RWPE2 (cell line): ENCODE measurements at regions not wholly inside any gene's neighbourhood (a gene's known extent, or its start where the extent isn't known, plus 50 kb on each side); places are given as distances from the start of the nearest gene placed in this dataset.
"Not testable (repeated sequence)": the region's sequence is repeated elsewhere in the genome, so short reads cannot be mapped to it uniquely, and the experiment has no call there.

ENCODE experiments used
- ATAC-seq: fragments of 200-7000 bp; cut with Tn5 transposase; 3 replicates; pipeline ENCODE4 v1.9.1; 2021; ENCODE audit warnings: low read depth
- DNase-seq: peaks from one replicate; pipeline ENCODE4 v3.0.0-alpha.2; 2020; ENCODE audit warnings: low spot score
- H3K27ac ChIP-seq: fragments of 450-650 bp; 2 replicates; pipeline ENCODE4 v1.5.1; 2017; ENCODE audit warnings: mild to moderate bottlenecking; ENCODE audit not compliant: poor library complexity, severe bottlenecking
- H3K27me3 ChIP-seq: fragments of 250-450 bp; sonication (Bioruptor Pico); 2 replicates; pipeline ENCODE4 v1.5.1; 2021; ENCODE audit warnings: mild to moderate bottlenecking, moderate library complexity; ENCODE audit not compliant: insufficient read depth, poor library complexity, severe bottlenecking
- H3K36me3 ChIP-seq: fragments of 250-450 bp; sonication (Bioruptor Pico); 2 replicates; pipeline ENCODE4 v1.5.1; 2020; ENCODE audit warnings: low read depth, mild to moderate bottlenecking, moderate library complexity
- H3K4me1 ChIP-seq: fragments of 250-450 bp; sonication (Bioruptor Pico); 2 replicates; pipeline ENCODE4 v1.5.1; 2021; ENCODE audit warnings: mild to moderate bottlenecking, moderate library complexity; ENCODE audit not compliant: insufficient read depth, poor library complexity, severe bottlenecking
- H3K4me3 ChIP-seq: fragments of 250-450 bp; sonication (Bioruptor Pico); 2 replicates; pipeline ENCODE4 v1.5.1; 2021; ENCODE audit warnings: mild to moderate bottlenecking, moderate library complexity; ENCODE audit not compliant: severe bottlenecking
- H3K9me3 ChIP-seq: fragments of 250-450 bp; sonication (Bioruptor Pico); 2 replicates; pipeline ENCODE4 v1.5.1; 2021; ENCODE audit warnings: mild to moderate bottlenecking, moderate library complexity; ENCODE audit not compliant: severe bottlenecking
- TF ChIP-seq, protein P1 (sequence below): fragments of 450-650 bp; IDR thresholded peaks from one replicate; pipeline ENCODE4 v1.5.1; 2017; ENCODE audit warnings: mild to moderate bottlenecking, moderate library complexity; ENCODE audit not compliant: poor library complexity, severe bottlenecking

DNA sequence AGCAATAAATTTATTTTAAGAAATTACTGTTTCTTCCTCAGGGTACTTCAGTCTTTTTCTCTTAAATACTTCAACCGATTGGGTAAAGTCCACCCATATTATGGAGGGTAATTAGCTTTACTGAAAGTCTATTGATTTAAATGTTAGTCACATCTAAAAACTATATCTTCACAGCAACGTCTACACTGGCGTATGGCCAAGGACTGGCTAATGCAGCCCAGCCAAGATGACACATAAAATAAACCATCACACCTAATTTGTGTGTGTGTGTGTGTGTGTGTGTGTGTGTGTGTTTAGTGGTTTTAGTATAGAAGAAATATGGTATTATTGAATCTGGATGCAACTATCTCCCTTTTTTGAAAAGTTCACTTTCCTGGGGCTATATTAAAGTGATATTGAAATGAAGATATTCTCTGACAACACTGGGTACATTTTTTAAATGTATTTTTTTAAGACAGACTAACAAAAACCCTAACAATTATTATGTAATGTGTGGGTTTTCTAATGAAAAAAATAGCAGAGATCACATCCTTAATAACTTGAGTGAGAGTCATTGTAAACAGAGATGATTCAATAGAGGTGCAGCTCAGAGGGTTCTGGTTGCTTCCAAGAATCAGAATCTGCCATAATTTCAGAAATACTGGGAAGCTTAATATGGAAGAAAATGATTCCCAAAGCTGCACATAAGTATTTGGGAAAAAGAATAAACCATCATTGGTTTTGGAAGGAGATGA lies 584.2 kb upstream of the MBL2 start:
- peak; percentile 53 for ATAC-seq
- Histone ChIP-seq H3K36me3 (no peaks in the 10 kb centered on the region), H3K27me3 (no peaks in the 10 kb centered on the region), H3K27ac (peak overlapping the region; percentile 29), H3K4me3 (no peak overlapping the region), H3K9me3 (no peaks in the 10 kb centered on the region), H3K4me1 (peaks cover 17% of the 10 kb centered on the region)
- no peak for DNase-seq
- TF ChIP-seq, protein P1, sequence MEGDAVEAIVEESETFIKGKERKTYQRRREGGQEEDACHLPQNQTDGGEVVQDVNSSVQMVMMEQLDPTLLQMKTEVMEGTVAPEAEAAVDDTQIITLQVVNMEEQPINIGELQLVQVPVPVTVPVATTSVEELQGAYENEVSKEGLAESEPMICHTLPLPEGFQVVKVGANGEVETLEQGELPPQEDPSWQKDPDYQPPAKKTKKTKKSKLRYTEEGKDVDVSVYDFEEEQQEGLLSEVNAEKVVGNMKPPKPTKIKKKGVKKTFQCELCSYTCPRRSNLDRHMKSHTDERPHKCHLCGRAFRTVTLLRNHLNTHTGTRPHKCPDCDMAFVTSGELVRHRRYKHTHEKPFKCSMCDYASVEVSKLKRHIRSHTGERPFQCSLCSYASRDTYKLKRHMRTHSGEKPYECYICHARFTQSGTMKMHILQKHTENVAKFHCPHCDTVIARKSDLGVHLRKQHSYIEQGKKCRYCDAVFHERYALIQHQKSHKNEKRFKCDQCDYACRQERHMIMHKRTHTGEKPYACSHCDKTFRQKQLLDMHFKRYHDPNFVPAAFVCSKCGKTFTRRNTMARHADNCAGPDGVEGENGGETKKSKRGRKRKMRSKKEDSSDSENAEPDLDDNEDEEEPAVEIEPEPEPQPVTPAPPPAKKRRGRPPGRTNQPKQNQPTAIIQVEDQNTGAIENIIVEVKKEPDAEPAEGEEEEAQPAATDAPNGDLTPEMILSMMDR, result no peak

DNA sequence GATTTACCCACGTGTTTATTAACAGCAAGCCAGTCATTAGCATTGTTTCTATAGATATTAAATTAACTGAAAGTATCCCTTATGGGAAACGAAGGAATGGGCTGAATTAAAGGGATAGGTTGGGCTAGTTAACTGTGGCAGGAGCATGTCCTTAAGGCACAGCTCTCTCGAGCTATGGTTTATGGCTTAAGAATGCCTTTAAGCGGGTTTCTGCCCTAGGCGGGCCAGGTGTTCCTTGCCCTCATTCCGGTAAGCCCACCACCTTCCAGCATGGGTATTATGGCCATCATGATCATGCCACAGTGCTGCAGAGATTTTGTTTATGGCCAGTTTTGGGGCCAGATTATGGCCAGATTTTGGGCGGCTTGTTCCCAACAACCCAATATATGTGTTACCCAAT lies 569.9 kb upstream of the MBL2 start:
- not testable (repeated sequence) for H3K4me1 ChIP-seq, DNase-seq, H3K4me3 ChIP-seq, H3K27me3 ChIP-seq, H3K27ac ChIP-seq, H3K9me3 ChIP-seq, H3K36me3 ChIP-seq, ATAC-seq

DNA sequence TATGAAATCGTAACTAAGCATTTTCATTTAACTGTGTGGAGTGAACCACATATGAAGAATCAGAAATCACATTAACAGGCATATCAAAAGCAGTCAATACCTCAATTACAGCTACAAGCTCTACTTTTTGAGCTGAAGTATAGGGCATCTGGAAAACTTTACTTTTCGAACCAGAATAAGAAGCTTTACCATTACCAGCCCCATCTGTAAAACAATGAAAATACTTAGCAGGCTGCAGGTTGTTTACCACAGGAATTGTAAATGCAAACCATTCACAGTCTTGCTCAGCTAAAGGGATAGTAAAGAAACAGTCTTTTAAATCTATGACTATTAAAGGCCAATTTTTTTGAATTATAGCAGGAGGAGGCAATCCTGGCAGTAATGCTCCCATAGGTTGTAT lies 565.6 kb upstream of the MBL2 start:
- H3K27me3 ChIP-seq, H3K36me3 ChIP-seq, H3K9me3 ChIP-seq, H3K27ac ChIP-seq, ATAC-seq, H3K4me1 ChIP-seq, DNase-seq, H3K4me3 ChIP-seq: not testable (repeated sequence)

DNA sequence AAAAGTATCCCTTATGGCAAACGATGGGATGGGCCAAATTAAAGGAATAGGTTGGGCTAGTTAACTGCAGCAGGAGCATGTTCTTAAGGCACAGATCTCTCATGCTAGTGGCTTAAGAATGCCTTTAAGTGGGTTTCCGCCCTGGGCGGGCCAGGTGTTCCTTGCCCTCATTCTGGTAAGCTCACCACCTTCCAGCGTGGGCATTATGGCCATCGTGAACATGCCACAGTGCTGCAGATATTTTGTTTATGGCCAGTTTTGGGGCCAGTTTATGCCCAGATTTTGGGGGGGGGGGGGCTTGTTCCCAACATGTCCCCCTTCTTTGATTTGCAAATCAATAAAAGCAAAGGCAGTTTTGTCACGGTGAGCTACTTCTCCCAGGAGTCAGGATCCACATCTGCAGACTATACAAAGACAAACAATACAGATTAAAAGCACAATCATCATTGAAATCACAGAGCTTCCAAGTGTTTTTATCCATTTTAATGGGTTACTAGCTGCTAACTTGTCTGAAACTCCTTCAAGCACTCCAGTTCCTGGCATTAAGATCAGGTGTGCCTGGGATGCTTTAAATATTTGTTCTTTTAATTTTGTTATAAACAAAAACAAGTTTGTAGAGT lies 563.3 kb upstream of the MBL2 start:
- not testable (repeated sequence) for H3K4me1 ChIP-seq, DNase-seq, H3K36me3 ChIP-seq, H3K9me3 ChIP-seq, H3K27me3 ChIP-seq, H3K4me3 ChIP-seq, H3K27ac ChIP-seq, ATAC-seq

DNA sequence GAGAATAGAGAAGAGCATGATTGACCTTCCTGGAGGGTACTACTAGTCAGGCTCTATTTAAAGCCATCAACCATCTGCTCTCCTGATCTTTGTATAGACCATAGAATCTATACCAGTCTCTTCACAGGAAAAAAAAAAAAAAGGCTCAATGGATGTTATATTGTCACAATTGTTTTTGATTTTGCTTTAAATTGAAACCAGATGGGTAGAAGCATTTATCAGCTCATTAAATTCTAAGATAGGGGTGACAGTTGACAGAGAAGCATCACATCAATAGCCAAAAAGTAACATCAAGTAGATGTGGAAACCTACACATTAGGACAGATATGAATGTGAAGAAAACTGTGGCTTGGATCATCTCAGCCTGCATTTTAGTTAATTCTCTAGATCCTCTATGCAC lies 558.9 kb upstream of the MBL2 start:
- Histone ChIP-seq H3K9me3 (no peaks in the 10 kb centered on the region), H3K4me1 (no peaks in the 10 kb centered on the region), H3K27ac (no peak overlapping the region), H3K27me3 (no peaks in the 10 kb centered on the region), H3K36me3 (no peaks in the 10 kb centered on the region), H3K4me3 (no peak overlapping the region)
- DNase-seq (no peak), ATAC-seq (no peak)
- TF ChIP-seq, protein P1, result no peak

DNA sequence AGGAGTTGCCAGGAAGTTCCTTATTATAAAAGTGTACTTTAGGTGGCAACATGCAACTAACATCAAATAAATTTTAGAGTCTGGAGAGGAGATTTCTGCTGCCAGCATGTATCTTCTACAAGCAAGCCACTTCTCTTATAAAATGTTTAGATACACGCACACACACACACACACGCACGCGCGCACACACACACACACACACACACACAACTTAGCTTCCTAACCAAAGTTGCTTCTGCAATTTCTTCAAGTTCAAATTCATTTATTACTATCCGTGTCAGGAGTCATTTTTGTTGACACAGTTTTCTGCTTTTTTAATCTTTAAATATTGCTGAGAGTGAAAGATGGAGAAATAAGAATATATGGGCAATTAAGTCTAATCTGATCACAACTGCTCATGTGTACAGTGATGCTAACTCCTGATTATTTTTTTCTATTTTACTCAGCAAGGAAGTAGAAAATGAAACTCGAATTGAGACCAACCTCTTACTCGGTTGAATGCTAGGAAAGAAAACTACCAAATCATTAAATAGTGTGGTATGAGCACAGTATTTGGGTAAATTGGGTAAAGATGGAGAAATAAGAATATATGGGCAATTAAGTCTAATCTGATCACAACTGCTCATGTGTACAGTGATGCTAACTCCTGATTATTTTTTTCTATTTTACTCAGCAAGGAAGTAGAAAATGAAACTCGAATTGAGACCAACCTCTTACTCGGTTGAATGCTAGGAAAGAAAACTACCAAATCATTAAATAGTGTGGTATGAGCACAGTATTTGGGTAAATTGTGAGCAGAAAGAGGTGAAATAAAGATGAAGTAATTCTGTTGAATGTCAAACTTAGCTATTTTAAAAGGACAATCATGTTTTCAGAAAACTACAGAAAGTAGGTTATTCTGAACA lies 554.1 kb upstream of the MBL2 start:
- not testable (repeated sequence) for H3K27ac ChIP-seq, H3K9me3 ChIP-seq, H3K4me1 ChIP-seq, DNase-seq, ATAC-seq, H3K36me3 ChIP-seq, H3K4me3 ChIP-seq, H3K27me3 ChIP-seq
